ENCODE measurements at regions not wholly inside any gene's neighbourhood (a gene's known extent, or its start where the extent isn't known, plus 50 kb on each side); places are given as distances from the start of the nearest gene placed in this dataset.
A peak's percentile ranks its signal among the peaks of the same experiment; 100 is the strongest.
"Not testable (repeated sequence)": the region's sequence is repeated elsewhere in the genome, so short reads cannot be mapped to it uniquely, and the experiment has no call there.

GRCh38 chr11:134596404-134596803 is 184.4 kb upstream of the B3GAT1 start:
- Histone ChIP-seq H3K4me1 (replicated peaks) (no peaks in the 10 kb centered on the region), H3K27me3 (replicated peaks) (no peaks in the 10 kb centered on the region), H3K27ac (no peak overlapping the region), H3K4me3 (no peak overlapping the region), H3K9me3 (replicated peaks) (no peaks in the 10 kb centered on the region), H3K36me3 (no peaks in the 10 kb centered on the region)
- no peak for DNase-seq (ENCODE audit: low read depth in 1 of 2, low spot score in 2 of 2)

DNA sequence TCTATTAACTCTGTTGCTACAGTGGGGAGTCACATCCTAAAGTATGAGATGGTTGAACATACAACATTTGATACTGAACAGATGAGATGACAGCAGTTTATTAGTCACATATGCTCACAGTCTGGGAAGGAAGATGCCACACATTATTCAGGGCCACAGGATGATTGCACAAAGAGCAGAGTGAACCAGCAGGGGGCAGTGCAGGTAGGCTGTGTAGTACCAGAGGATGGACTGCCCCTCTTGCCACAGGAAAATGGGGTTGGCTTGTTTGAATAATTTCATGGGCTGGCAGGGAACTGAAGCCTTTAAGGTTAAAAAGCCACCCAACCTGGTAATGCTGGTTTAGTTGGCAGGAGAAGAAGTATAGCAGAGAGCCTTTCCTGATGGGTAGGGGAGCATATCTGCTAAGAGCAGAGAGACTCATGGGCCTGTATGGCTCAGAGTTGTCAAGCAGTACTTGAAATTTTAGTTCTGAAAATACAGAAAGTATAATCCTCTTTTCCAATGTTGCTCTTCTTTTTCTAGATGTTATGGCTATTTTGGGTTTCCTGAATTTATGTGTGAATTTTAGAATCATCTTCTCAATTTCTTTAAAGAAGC is 180.4 kb upstream of the B3GAT1 start:
- Histone ChIP-seq H3K36me3 (no peaks in the 10 kb centered on the region), H3K27ac (no peak overlapping the region), H3K27me3 (replicated peaks) (no peaks in the 10 kb centered on the region), H3K9me3 (replicated peaks) (no peaks in the 10 kb centered on the region), H3K4me1 (replicated peaks) (no peaks in the 10 kb centered on the region), H3K4me3 (no peak overlapping the region)
- DNase-seq (ENCODE audit: low read depth in 1 of 2, low spot score in 2 of 2) = peak in 1 of 2 experiments; percentile 2

GRCh38 chr11:134591338-134591737 is 179.3 kb upstream of the B3GAT1 start:
- H3K4me3 ChIP-seq = no peak overlapping the region
- no peak overlapping the region for H3K27ac ChIP-seq
- H3K4me1 ChIP-seq (replicated peaks) = no peaks in the 10 kb centered on the region
- H3K27me3 ChIP-seq (replicated peaks) = no peaks in the 10 kb centered on the region
- no peaks in the 10 kb centered on the region for H3K9me3 ChIP-seq (replicated peaks)
- DNase-seq (ENCODE audit: low read depth in 1 of 2, low spot score in 2 of 2) = no peak
- H3K36me3 ChIP-seq = no peaks in the 10 kb centered on the region

DNA sequence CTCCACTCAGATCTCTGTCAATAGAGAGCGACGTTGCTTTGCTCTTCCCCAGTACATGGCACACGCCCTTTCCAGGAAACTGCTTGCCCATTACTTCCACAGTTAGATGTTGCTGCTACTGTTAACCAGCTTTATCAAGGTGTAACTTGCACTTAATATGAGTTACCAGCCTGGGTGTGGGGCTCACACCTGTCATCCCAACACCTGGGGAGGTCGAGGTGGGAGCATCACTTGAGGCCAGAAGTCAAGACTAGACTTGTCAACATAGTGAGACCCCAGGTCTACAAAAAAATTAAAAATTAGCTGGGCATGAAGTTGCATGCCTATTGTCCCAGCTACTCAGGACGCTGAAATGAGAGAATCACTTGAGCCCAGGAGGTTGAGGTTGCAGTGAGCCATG is 177.1 kb upstream of the B3GAT1 start:
- no peak for DNase-seq (ENCODE audit: low read depth in 1 of 2, low spot score in 2 of 2)
- H3K27me3 ChIP-seq (replicated peaks) = no peaks in the 10 kb centered on the region
- no peak overlapping the region for H3K27ac ChIP-seq
- H3K36me3 ChIP-seq = no peaks in the 10 kb centered on the region
- no peaks in the 10 kb centered on the region for H3K4me1 ChIP-seq (replicated peaks)
- H3K9me3 ChIP-seq (replicated peaks) = no peaks in the 10 kb centered on the region
- H3K4me3 ChIP-seq = no peak overlapping the region

- not testable (repeated sequence) for H3K27me3 ChIP-seq (replicated peaks); H3K36me3 ChIP-seq; H3K27ac ChIP-seq; H3K4me3 ChIP-seq; DNase-seq (ENCODE audit: low read depth in 1 of 2, low spot score in 2 of 2); H3K4me1 ChIP-seq (replicated peaks); H3K9me3 ChIP-seq (replicated peaks)
These were observed 176.5 kb upstream of the B3GAT1 start for GRCh38 chr11:134588460-134589110.

GRCh38 chr11:134587345-134587744 is 175.3 kb upstream of the B3GAT1 start:
- no peaks in the 10 kb centered on the region for H3K4me1 ChIP-seq (replicated peaks)
- DNase-seq (ENCODE audit: low read depth in 1 of 2, low spot score in 2 of 2) = no peak
- no peaks in the 10 kb centered on the region for H3K36me3 ChIP-seq
- H3K27me3 ChIP-seq (replicated peaks) = no peaks in the 10 kb centered on the region
- no peak overlapping the region for H3K27ac ChIP-seq
- H3K9me3 ChIP-seq (replicated peaks) = no peaks in the 10 kb centered on the region
- H3K4me3 ChIP-seq = no peak overlapping the region

DNA sequence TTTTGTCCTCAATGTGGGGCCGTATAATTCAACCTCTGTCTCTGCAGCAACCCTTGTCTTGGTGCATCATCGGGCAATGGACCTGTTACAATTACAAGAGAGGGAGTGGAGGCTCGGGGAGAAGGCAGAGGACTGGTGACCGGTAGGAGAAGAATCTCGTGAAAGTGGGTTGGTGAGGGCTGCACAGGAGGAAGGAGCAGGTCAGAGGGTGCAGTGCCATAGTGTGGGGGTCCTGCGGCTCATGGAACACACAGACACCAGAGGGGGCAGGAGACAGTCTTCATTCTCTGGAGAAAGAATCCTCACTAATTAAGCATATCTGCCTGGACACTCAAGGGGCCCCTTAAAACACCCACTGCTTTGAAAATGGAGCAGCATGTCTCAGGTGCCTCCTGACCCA is 174.7 kb upstream of the B3GAT1 start:
- no peaks in the 10 kb centered on the region for H3K4me1 ChIP-seq (replicated peaks)
- no peaks in the 10 kb centered on the region for H3K27me3 ChIP-seq (replicated peaks)
- no peaks in the 10 kb centered on the region for H3K9me3 ChIP-seq (replicated peaks)
- H3K4me3 ChIP-seq = no peak overlapping the region
- H3K27ac ChIP-seq = no peak overlapping the region
- H3K36me3 ChIP-seq = no peaks in the 10 kb centered on the region
- no peak for DNase-seq (ENCODE audit: low read depth in 1 of 2, low spot score in 2 of 2)

GRCh38 chr11:134585666-134586610 is 173.9 kb upstream of the B3GAT1 start:
- DNase-seq (ENCODE audit: low read depth in 1 of 2, low spot score in 2 of 2) = no peak
- Histone ChIP-seq H3K4me1 (replicated peaks) (no peaks in the 10 kb centered on the region), H3K27me3 (replicated peaks) (no peaks in the 10 kb centered on the region), H3K9me3 (replicated peaks) (no peaks in the 10 kb centered on the region), H3K36me3 (no peaks in the 10 kb centered on the region), H3K27ac (no peak overlapping the region), H3K4me3 (no peak overlapping the region)

DNA sequence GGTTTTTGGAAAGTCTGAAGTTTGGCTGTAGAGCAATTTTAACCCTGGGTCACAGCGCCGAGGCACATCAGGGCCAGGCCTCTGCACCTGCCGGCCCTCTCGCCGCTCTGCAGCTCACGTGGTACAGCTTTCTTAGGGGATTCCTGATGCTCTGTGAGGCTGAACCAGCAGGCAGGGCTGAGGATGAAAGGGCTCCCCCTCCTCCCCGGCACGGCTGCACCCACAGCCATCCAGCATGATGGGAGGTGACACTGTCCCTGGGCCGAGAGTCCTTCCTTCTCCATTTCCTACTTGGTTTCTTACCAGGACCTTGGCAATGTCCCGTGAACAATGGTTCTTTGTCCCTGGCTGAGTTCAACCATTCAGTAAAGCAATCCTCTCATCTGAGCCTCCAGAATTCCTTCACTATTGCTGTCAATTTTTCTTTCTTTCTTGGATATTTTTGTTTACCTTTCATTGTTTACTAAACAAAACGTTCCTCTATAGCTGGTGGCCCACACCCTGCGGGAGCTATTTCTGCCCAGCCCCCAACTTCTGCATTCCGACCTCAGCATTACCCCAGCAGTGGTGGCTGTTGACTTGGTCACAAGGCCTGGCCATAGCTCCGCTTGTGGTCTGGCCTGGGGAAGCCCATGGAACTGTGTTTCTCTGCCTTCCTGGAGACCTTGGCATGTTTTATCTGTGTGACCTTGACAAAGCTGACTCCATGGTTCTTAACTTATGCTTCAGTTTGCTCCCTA is 172.8 kb upstream of the B3GAT1 start:
- no peaks in the 10 kb centered on the region for H3K36me3 ChIP-seq
- no peaks in the 10 kb centered on the region for H3K9me3 ChIP-seq (replicated peaks)
- H3K27me3 ChIP-seq (replicated peaks) = no peaks in the 10 kb centered on the region
- H3K4me1 ChIP-seq (replicated peaks) = no peaks in the 10 kb centered on the region
- no peak for DNase-seq (ENCODE audit: low read depth in 1 of 2, low spot score in 2 of 2)
- no peak overlapping the region for H3K27ac ChIP-seq
- no peak overlapping the region for H3K4me3 ChIP-seq

- Histone ChIP-seq H3K27ac (no peak overlapping the region), H3K9me3 (replicated peaks) (no peaks in the 10 kb centered on the region), H3K36me3 (no peaks in the 10 kb centered on the region), H3K27me3 (replicated peaks) (no peaks in the 10 kb centered on the region), H3K4me3 (no peak overlapping the region), H3K4me1 (replicated peaks) (no peaks in the 10 kb centered on the region)
- no peak for DNase-seq (ENCODE audit: low read depth in 1 of 2, low spot score in 2 of 2)
These were observed 172.0 kb upstream of the B3GAT1 start for GRCh38 chr11:134584001-134584561.

GRCh38 chr11:134583397-134583990 is 171.5 kb upstream of the B3GAT1 start:
- Histone ChIP-seq H3K4me1 (replicated peaks) (no peaks in the 10 kb centered on the region), H3K4me3 (no peak overlapping the region), H3K36me3 (no peaks in the 10 kb centered on the region), H3K27me3 (replicated peaks) (no peaks in the 10 kb centered on the region), H3K9me3 (replicated peaks) (no peaks in the 10 kb centered on the region), H3K27ac (no peak overlapping the region)
- no peak for DNase-seq (ENCODE audit: low read depth in 1 of 2, low spot score in 2 of 2)

- Histone ChIP-seq H3K27me3 (replicated peaks) (no peaks in the 10 kb centered on the region), H3K4me1 (replicated peaks) (no peaks in the 10 kb centered on the region), H3K36me3 (no peaks in the 10 kb centered on the region), H3K4me3 (no peak overlapping the region), H3K27ac (no peak overlapping the region), H3K9me3 (replicated peaks) (no peaks in the 10 kb centered on the region)
- DNase-seq (ENCODE audit: low read depth in 1 of 2, low spot score in 2 of 2) = no peak
These were observed 170.7 kb upstream of the B3GAT1 start for GRCh38 chr11:134582770-134583095.
